T-cell (primary cell): ENCODE measurements at regions not wholly inside any gene's neighbourhood (a gene's known extent, or its start where the extent isn't known, plus 50 kb on each side); places are given as distances from the start of the nearest gene placed in this dataset.

Experiments used
- ATAC-seq, 4 experiments: fragments of 200-7000 bp in 3 of 4; fragments of 150-1000 bp in 1 of 4; cut with Tn5 transposase; replicated peaks in 1 of 4; 1 replicate in 3 of 4; 2 replicates in 1 of 4; pipeline ENCODE4 v1.10.0; 2021; ENCODE audit warnings: moderate library complexity in 3 of 4, mild to moderate bottlenecking in 2 of 4, moderate number of reproducible peaks in 1 of 4
- CTCF ChIA-PET, 2 donors: fragments of 300-600 bp; sonication (Branson Sonifier 250); formaldehyde crosslinking; loops; one replicate each; lab custom pipeline; 2022; ENCODE audit warnings: antibody characterized with exemption in 2 of 2; lab: Charles Lee
- POLR2A ChIA-PET, 2 donors: fragments of 300-600 bp; sonication (Branson Sonifier 250); formaldehyde crosslinking; loops; one replicate each; lab custom pipeline; 2022; ENCODE audit warnings: antibody characterized with exemption in 2 of 2; lab: Charles Lee
- DNase-seq, 35 experiments: peaks; one replicate each; pipeline versions ENCODE4 v3.0.0 to v3.0.0-alpha.2; 2013 to 2023
- H3K27ac ChIP-seq: one replicate; pipeline ENCODE4 v1.5.1; 2013; ENCODE audit warnings: low read length
- H3K27me3 ChIP-seq, 2 experiments: replicated peaks in 1 of 2; 1 replicate in 1 of 2; 2 replicates in 1 of 2; pipeline versions ENCODE4 v1.6.1 to v1.7.0; 2013; ENCODE audit warnings: low read length in 1 of 2, mixed read lengths in 1 of 2; ENCODE audit not compliant: control insufficient read depth in 2 of 2, insufficient read depth in 2 of 2; ENCODE audit errors: extremely low read depth in 1 of 2
- H3K36me3 ChIP-seq, 2 donors: 1 replicate in 1 of 2; 2 replicates in 1 of 2; pipeline versions ENCODE4 v1.6.1 to v1.7.0; 2013; ENCODE audit warnings: low read length in 1 of 2; ENCODE audit not compliant: control insufficient read depth in 2 of 2, insufficient read depth in 1 of 2; ENCODE audit errors: extremely low read depth in 1 of 2
- H3K4me1 ChIP-seq, 2 experiments: 1 replicate in 1 of 2; 2 replicates in 1 of 2; pipeline versions ENCODE4 v1.6.1 to v1.7.0; 2013; ENCODE audit warnings: low read length in 2 of 2, mixed read lengths in 1 of 2; ENCODE audit not compliant: insufficient read depth in 2 of 2, control insufficient read depth in 1 of 2; ENCODE audit errors: extremely low read depth in 1 of 2
- H3K4me3 ChIP-seq, 2 donors: 1 replicate in 1 of 2; 2 replicates in 1 of 2; pipeline versions ENCODE4 v1.5.1 to v1.7.0; 2013; ENCODE audit warnings: mild to moderate bottlenecking in 2 of 2, low read length in 1 of 2, moderate library complexity in 1 of 2; ENCODE audit not compliant: control insufficient read depth in 1 of 2; ENCODE audit errors: extremely low read depth in 1 of 2
- H3K9me3 ChIP-seq: 2 replicates; pipeline ENCODE4 v1.7.0; 2013
- H3K27ac Mint-ChIP-seq, 2 donors: one replicate each; pipeline ENCODE4 v1.8.0; 2020 to 2021; ENCODE audit warnings: mild to moderate bottlenecking in 2 of 2, mixed read lengths in 2 of 2
- H3K27me3 Mint-ChIP-seq, 2 donors: one replicate each; pipeline ENCODE4 v1.8.0; 2021 to 2022; ENCODE audit warnings: mixed read lengths in 2 of 2
- H3K36me3 Mint-ChIP-seq: one replicate; pipeline ENCODE4 v1.8.0; 2021; ENCODE audit warnings: mixed read lengths
- H3K4me1 Mint-ChIP-seq, 3 donors: one replicate each; pipeline ENCODE4 v1.8.0; 2020 to 2022; ENCODE audit warnings: mixed read lengths in 3 of 3, mild to moderate bottlenecking in 1 of 3
- H3K4me3 Mint-ChIP-seq, 3 donors: one replicate each; pipeline ENCODE4 v1.8.0; 2020 to 2022; ENCODE audit warnings: mild to moderate bottlenecking in 3 of 3, mixed read lengths in 3 of 3, moderate library complexity in 3 of 3
- H3K9me3 Mint-ChIP-seq, 3 donors: one replicate each; pipeline ENCODE4 v1.8.0; 2020 to 2022; ENCODE audit warnings: mixed read lengths in 3 of 3
- WGBS: methylation state at CpG from one replicate; pipeline ENCODE4 v1.1.5; 2013; ENCODE audit warnings: missing lambda C conversion rate; ENCODE audit not compliant: insufficient coverage; 5-methylcytosine and 5-hydroxymethylcytosine counted together

- H3K4me1 ChIP-seq = no peaks in the 10 kb centered on the region
- no peak overlapping the region for H3K27ac ChIP-seq
- ChIA-PET POLR2A (no interaction called here), CTCF (no interaction called here)
- 50% methylated on average over 1 of the region's 3 CpGs for WGBS
- H3K27ac Mint-ChIP-seq = no peak overlapping the region
- no peaks in the 10 kb centered on the region for H3K36me3 Mint-ChIP-seq
- H3K27me3 Mint-ChIP-seq = no peaks in the 10 kb centered on the region
- DNase-seq (no peak), ATAC-seq (no peak)
- H3K9me3 Mint-ChIP-seq = peaks cover 5 to 13% (median 11%) of the 10 kb centered on the region in 3 donors
- H3K4me3 ChIP-seq = no peak overlapping the region
- no peaks in the 10 kb centered on the region for H3K4me1 Mint-ChIP-seq
- H3K9me3 ChIP-seq = no peaks in the 10 kb centered on the region
- no peaks in the 10 kb centered on the region for H3K36me3 ChIP-seq
- H3K4me3 Mint-ChIP-seq = no peak overlapping the region
- H3K27me3 ChIP-seq = no peaks in the 10 kb centered on the region
These were observed 586.1 kb upstream of the CDH6 start for GRCh38 chr5:30607301-30607894.

- WGBS = 89% methylated on average over 1 of the region's 2 CpGs
- ChIA-PET CTCF (no interaction called here), POLR2A (no interaction called here)
- H3K4me1 Mint-ChIP-seq = no peaks in the 10 kb centered on the region
- Histone ChIP-seq H3K9me3 (no peaks in the 10 kb centered on the region), H3K4me3 (no peak overlapping the region), H3K4me1 (no peaks in the 10 kb centered on the region), H3K27me3 (no peaks in the 10 kb centered on the region), H3K27ac (no peak overlapping the region), H3K36me3 (no peaks in the 10 kb centered on the region)
- ATAC-seq (no peak), DNase-seq (no peak)
- H3K4me3 Mint-ChIP-seq = no peak overlapping the region
- H3K27me3 Mint-ChIP-seq = no peaks in the 10 kb centered on the region
- H3K9me3 Mint-ChIP-seq = peaks cover 0 to 17% (median 13%) of the 10 kb centered on the region in 3 donors
- no peak overlapping the region for H3K27ac Mint-ChIP-seq
- H3K36me3 Mint-ChIP-seq = no peaks in the 10 kb centered on the region
These were observed 587.7 kb upstream of the CDH6 start for GRCh38 chr5:30605693-30606268.

DNA sequence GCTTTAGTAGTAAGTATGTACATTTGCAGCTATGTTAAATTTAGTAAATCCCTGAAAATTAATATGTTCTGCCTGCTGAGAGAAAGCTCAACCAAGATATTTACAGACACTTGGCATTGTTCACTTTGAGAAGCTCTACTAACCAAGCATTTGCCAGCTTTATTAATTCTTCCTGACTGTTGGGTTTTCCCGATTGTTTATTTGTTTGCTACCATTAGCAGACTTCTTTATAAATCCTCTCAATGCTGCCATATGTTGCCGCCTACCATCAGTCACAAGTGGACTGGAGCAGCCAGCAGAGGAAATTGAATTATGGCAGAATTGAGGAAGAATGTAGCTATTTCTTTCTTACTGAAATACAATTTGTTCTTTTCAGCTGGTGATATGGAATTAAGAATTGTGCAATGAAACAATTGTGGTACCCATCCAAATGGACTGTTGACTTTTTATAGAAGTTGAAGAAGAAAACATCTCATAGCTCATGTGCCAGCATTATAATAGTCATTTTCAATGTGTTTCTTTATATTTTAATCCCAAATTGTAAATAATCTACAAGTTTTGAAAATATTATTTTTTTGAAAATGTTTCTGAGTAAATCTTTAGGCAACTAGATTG is 588.7 kb upstream of the CDH6 start:
- Mint-ChIP-seq H3K27ac (no peak overlapping the region), H3K27me3 (no peaks in the 10 kb centered on the region), H3K9me3 (peaks cover 0 to 23% (median 19%) of the 10 kb centered on the region in 3 donors), H3K4me1 (no peaks in the 10 kb centered on the region), H3K4me3 (no peak overlapping the region), H3K36me3 (no peaks in the 10 kb centered on the region)
- CTCF ChIA-PET = no interaction called here
- Histone ChIP-seq H3K9me3 (no peaks in the 10 kb centered on the region), H3K4me1 (no peaks in the 10 kb centered on the region), H3K4me3 (no peak overlapping the region), H3K27ac (no peak overlapping the region), H3K36me3 (no peaks in the 10 kb centered on the region), H3K27me3 (no peaks in the 10 kb centered on the region)
- DNase-seq (no peak), ATAC-seq (no peak)
- POLR2A ChIA-PET = no interaction called here
- no CpG with 5 or more reads among the region's 2 CpGs for WGBS

DNA sequence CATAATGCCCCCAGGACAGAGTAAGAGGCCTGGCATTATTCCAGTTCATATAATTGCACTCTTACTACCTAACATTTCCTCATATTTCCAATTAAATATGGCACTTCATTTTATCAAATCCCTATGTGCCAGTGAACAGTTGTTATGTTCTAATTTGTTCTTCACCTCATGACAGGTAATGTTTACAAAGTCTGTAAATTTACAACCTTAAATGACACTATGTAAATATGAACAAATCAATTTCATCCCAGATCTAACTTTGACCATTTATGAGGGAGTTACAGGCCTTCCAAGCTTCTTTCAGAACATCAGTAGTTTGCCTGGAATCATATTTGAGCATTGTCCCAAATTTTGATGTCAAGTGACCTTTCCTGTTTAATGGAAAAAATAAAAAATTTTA is 592.6 kb upstream of the CDH6 start:
- no peaks in the 10 kb centered on the region for H3K36me3 ChIP-seq
- POLR2A ChIA-PET = no interaction called here

GRCh38 chr5:30596495-30597064 is 596.9 kb upstream of the CDH6 start:
- Mint-ChIP-seq H3K27me3 (no peaks in the 10 kb centered on the region), H3K4me3 (no peak overlapping the region), H3K4me1 (no peaks in the 10 kb centered on the region), H3K36me3 (no peaks in the 10 kb centered on the region), H3K27ac (no peak overlapping the region), H3K9me3 (peaks cover 21 to 39% (median 31%) of the 10 kb centered on the region in 3 donors)
- no peaks in the 10 kb centered on the region for H3K4me1 ChIP-seq
- ATAC-seq = no peak
- peaks cover 2% of the 10 kb centered on the region for H3K9me3 ChIP-seq
- H3K27ac ChIP-seq = no peak overlapping the region
- no peaks in the 10 kb centered on the region for H3K27me3 ChIP-seq
- ChIA-PET CTCF (no interaction called here), POLR2A (no interaction called here)
- H3K36me3 ChIP-seq = no peaks in the 10 kb centered on the region
- DNase-seq = no peak
- WGBS = no CpG with 5 or more reads among the region's 3 CpGs
- H3K4me3 ChIP-seq = no peak overlapping the region

More for the DNA sequence above, 592.6 kb upstream of the CDH6 start:
- Histone ChIP-seq H3K27me3 (no peaks in the 10 kb centered on the region), H3K4me1 (no peaks in the 10 kb centered on the region), H3K27ac (no peak overlapping the region), H3K4me3 (no peak overlapping the region), H3K9me3 (peaks cover 2% of the 10 kb centered on the region)
- no peak for DNase-seq
- CTCF ChIA-PET = no interaction called here
- H3K27me3 Mint-ChIP-seq = no peaks in the 10 kb centered on the region
- H3K4me1 Mint-ChIP-seq = no peaks in the 10 kb centered on the region
- no peak overlapping the region for H3K27ac Mint-ChIP-seq
- peaks cover 10 to 37% (median 29%) of the 10 kb centered on the region in 3 donors for H3K9me3 Mint-ChIP-seq
- no peak overlapping the region for H3K4me3 Mint-ChIP-seq
- ATAC-seq = no peak
- H3K36me3 Mint-ChIP-seq = no peaks in the 10 kb centered on the region

- no peak overlapping the region for H3K4me3 ChIP-seq
- ChIA-PET POLR2A (no interaction called here), CTCF (no interaction called here)
- DNase-seq = no peak
- H3K9me3 Mint-ChIP-seq = peaks cover 21 to 38% (median 27%) of the 10 kb centered on the region in 3 donors
- H3K4me1 ChIP-seq = no peaks in the 10 kb centered on the region
- H3K4me1 Mint-ChIP-seq = no peaks in the 10 kb centered on the region
- no CpG with 5 or more reads among the region's 2 CpGs for WGBS
- H3K27ac Mint-ChIP-seq = no peak overlapping the region
- H3K27me3 ChIP-seq = no peaks in the 10 kb centered on the region
- H3K4me3 Mint-ChIP-seq = no peak overlapping the region
- H3K36me3 Mint-ChIP-seq = no peaks in the 10 kb centered on the region
- no peaks in the 10 kb centered on the region for H3K36me3 ChIP-seq
- peaks cover 2% of the 10 kb centered on the region for H3K9me3 ChIP-seq
- H3K27me3 Mint-ChIP-seq = no peaks in the 10 kb centered on the region
- ATAC-seq = no peak
- no peak overlapping the region for H3K27ac ChIP-seq
These were observed 599.2 kb upstream of the CDH6 start for GRCh38 chr5:30594331-30594730.
